OCI-LY7 (cell line): ENCODE measurements at regions not wholly inside any gene's neighbourhood (a gene's known extent, or its start where the extent isn't known, plus 50 kb on each side); places are given as distances from the start of the nearest gene placed in this dataset.

Experiments
- BruUV-seq: library from RNA; stranded (reverse); fragments of 400-500 nt; replicated peaks from 2 replicates; lab custom pipeline; 2021; lab: Mats Ljungman, UMichigan
- CTCF ChIA-PET: fragments of 300-600 bp; sonication (Branson Sonifier 250); formaldehyde crosslinking; loops from one replicate; lab custom pipeline; 2022; ENCODE audit warnings: antibody characterized with exemption; ENCODE audit not compliant: unreplicated experiment; lab: Charles Lee
- POLR2A ChIA-PET: fragments of 300-600 bp; sonication (Branson Sonifier 250); formaldehyde crosslinking; loops from one replicate; lab custom pipeline; 2022; ENCODE audit warnings: antibody characterized with exemption; lab: Charles Lee
- DNase-seq: peaks from one replicate; pipeline ENCODE4 v3.0.0-alpha.2; 2015; ENCODE audit warnings: low spot score
- H2AFZ ChIP-seq: fragments of 200-600 bp; sonication (generic), shearing (Covaris generic); 2 replicates; pipeline ENCODE4 v1.6.1; 2014; ENCODE audit warnings: mild to moderate bottlenecking, antibody characterized with exemption, low read length, moderate library complexity
- H3K27ac ChIP-seq: fragments of 200-600 bp; sonication (generic); 2 replicates; pipeline ENCODE4 v1.5.1; 2014; ENCODE audit warnings: mixed run types, low read depth, mild to moderate bottlenecking, moderate library complexity, low read length, inconsistent platforms; ENCODE audit not compliant: poor library complexity, severe bottlenecking
- H3K36me3 ChIP-seq: fragments of 200-600 bp; sonication (generic); 2 replicates; pipeline ENCODE4 v1.6.1; 2014; ENCODE audit warnings: mild to moderate bottlenecking, antibody characterized with exemption, low read length, moderate library complexity, mixed read lengths; ENCODE audit not compliant: insufficient read depth
- H3K4me1 ChIP-seq: fragments of 200-600 bp; sonication (generic); 2 replicates; pipeline ENCODE4 v1.5.1; 2014; ENCODE audit warnings: mild to moderate bottlenecking, low read length; ENCODE audit not compliant: insufficient read depth, poor library complexity, severe bottlenecking
- H3K4me2 ChIP-seq: fragments of 200-600 bp; sonication (generic); 2 replicates; pipeline ENCODE4 v1.6.1; 2014; ENCODE audit warnings: mild to moderate bottlenecking, low read length
- H3K4me3 ChIP-seq: fragments of 200-600 bp; sonication (generic); 2 replicates; pipeline ENCODE4 v1.5.1; 2014; ENCODE audit warnings: mild to moderate bottlenecking, low read depth, low read length; ENCODE audit not compliant: poor library complexity, severe bottlenecking
- H3K79me2 ChIP-seq: fragments of 200-600 bp; sonication (generic); 2 replicates; pipeline ENCODE4 v1.6.1; 2016; ENCODE audit warnings: low read depth, mild to moderate bottlenecking, low read length, moderate library complexity, mixed read lengths; ENCODE audit not compliant: insufficient read depth
- H3K9me2 ChIP-seq: fragments of 200-600 bp; sonication (generic); 2 replicates; pipeline ENCODE4 v1.6.1; 2016; ENCODE audit warnings: mild to moderate bottlenecking, low read length, mixed read lengths; ENCODE audit not compliant: insufficient read depth
- H3K9me3 ChIP-seq: fragments of 200-600 bp; sonication (generic); 2 replicates; pipeline ENCODE4 v1.6.1; 2014; ENCODE audit warnings: mild to moderate bottlenecking, mixed run types, low read length, mixed read lengths
- H4K20me1 ChIP-seq: fragments of 200-600 bp; sonication (generic); 2 replicates; pipeline ENCODE4 v1.6.1; 2014; ENCODE audit warnings: mild to moderate bottlenecking, antibody characterized with exemption, low read length, moderate library complexity, mixed read lengths; ENCODE audit not compliant: insufficient read depth
- CTCF ChIP-seq: fragments of 200-600 bp; sonication (generic); conservative IDR thresholded peaks from 2 replicates; pipeline ENCODE4 v1.5.1; 2014; ENCODE audit warnings: mild to moderate bottlenecking, antibody characterized with exemption, low read length, moderate library complexity, mixed read lengths
- EZH2phosphoT487 ChIP-seq: fragments of 200-600 bp; sonication (generic); IDR thresholded peaks from 2 replicates; pipeline ENCODE4 v1.6.1; 2018; ENCODE audit warnings: low read depth, borderline replicate concordance, mild to moderate bottlenecking, mixed run types, antibody characterized with exemption, low read length, moderate library complexity, mixed read lengths
- intact Hi-C: fragments of 100-400 bp; cut with micrococcal nuclease; formaldehyde crosslinking; loops from one replicate; pipeline ENCODE4 v1.10.0; 2022; ENCODE audit not compliant: unreplicated experiment

DNA sequence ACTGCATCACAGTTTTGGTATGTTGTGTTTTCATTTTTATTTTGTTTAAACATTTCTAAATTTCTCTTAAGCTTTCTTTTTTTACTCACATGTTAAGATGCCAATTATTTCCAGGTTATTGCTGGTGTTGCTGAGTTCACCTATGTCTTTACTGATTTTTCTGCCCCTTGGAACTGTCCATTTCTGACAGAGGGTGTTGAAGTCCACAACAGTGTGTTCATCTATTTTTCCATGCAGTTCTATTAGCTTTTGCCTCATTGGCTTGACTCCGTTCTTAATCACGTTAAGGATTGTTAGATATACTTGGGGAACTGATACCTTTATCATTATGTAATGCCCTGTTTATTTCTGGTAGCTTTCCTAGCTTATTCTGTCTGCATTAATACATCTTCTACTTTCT lies 158.0 kb upstream of the TCERG1L start:
- H3K27ac ChIP-seq: no peak overlapping the region

GRCh38 chr10:131473645-131474044 lies 162.1 kb upstream of the TCERG1L start:
- Histone ChIP-seq H3K79me2 (no peaks in the 10 kb centered on the region), H3K4me1 (no peaks in the 10 kb centered on the region), H3K4me2 (no peak overlapping the region), H3K4me3 (no peak overlapping the region), H3K36me3 (no peaks in the 10 kb centered on the region), H3K27ac (no peak overlapping the region), H4K20me1 (no peaks in the 10 kb centered on the region), H3K9me3 (no peaks in the 10 kb centered on the region), H2AFZ (no peak overlapping the region), H3K9me2 (no peaks in the 10 kb centered on the region)
- TF ChIP-seq EZH2phosphoT487 (no peak), CTCF (no peak)
- BruUV-seq: no TSS peak
- ChIA-PET CTCF (no interaction called here), POLR2A (no interaction called here)
- intact Hi-C loops: no loop called here
- no peak for DNase-seq

More for the DNA sequence above, 158.0 kb upstream of the TCERG1L start:
- H3K4me1 ChIP-seq: no peaks in the 10 kb centered on the region
- no peak overlapping the region for H3K4me3 ChIP-seq
- H3K9me3 ChIP-seq: no peaks in the 10 kb centered on the region
- intact Hi-C loops: no loop called here
- no peaks in the 10 kb centered on the region for H3K79me2 ChIP-seq
- TF ChIP-seq EZH2phosphoT487: no peak
- TF ChIP-seq CTCF: no peak
- no peaks in the 10 kb centered on the region for H3K36me3 ChIP-seq
- POLR2A ChIA-PET: no interaction called here
- BruUV-seq: no TSS peak
- no peak overlapping the region for H3K4me2 ChIP-seq
- no peaks in the 10 kb centered on the region for H3K9me2 ChIP-seq
- no peak overlapping the region for H2AFZ ChIP-seq
- no peaks in the 10 kb centered on the region for H4K20me1 ChIP-seq
- DNase-seq: no peak
- CTCF ChIA-PET: no interaction called here

- TF ChIP-seq CTCF (no peak), EZH2phosphoT487 (no peak)
- CTCF ChIA-PET: no interaction called here
- H4K20me1 ChIP-seq: no peaks in the 10 kb centered on the region
- no peak for DNase-seq
- H3K4me2 ChIP-seq: no peak overlapping the region
- H3K9me2 ChIP-seq: no peaks in the 10 kb centered on the region
- H3K4me1 ChIP-seq: no peaks in the 10 kb centered on the region
- no peaks in the 10 kb centered on the region for H3K36me3 ChIP-seq
- POLR2A ChIA-PET: no interaction called here
- H3K9me3 ChIP-seq: no peaks in the 10 kb centered on the region
- no peaks in the 10 kb centered on the region for H3K79me2 ChIP-seq
- H3K4me3 ChIP-seq: no peak overlapping the region
- no peak overlapping the region for H2AFZ ChIP-seq
- intact Hi-C loops: no loop called here
- no TSS peak for BruUV-seq
- no peak overlapping the region for H3K27ac ChIP-seq
These were observed 162.9 kb upstream of the TCERG1L start for GRCh38 chr10:131474416-131474815.
